ENCODE measurements at regions not wholly inside any gene's neighbourhood (a gene's known extent, or its start where the extent isn't known, plus 50 kb on each side); places are given as distances from the start of the nearest gene placed in this dataset.

DNA sequence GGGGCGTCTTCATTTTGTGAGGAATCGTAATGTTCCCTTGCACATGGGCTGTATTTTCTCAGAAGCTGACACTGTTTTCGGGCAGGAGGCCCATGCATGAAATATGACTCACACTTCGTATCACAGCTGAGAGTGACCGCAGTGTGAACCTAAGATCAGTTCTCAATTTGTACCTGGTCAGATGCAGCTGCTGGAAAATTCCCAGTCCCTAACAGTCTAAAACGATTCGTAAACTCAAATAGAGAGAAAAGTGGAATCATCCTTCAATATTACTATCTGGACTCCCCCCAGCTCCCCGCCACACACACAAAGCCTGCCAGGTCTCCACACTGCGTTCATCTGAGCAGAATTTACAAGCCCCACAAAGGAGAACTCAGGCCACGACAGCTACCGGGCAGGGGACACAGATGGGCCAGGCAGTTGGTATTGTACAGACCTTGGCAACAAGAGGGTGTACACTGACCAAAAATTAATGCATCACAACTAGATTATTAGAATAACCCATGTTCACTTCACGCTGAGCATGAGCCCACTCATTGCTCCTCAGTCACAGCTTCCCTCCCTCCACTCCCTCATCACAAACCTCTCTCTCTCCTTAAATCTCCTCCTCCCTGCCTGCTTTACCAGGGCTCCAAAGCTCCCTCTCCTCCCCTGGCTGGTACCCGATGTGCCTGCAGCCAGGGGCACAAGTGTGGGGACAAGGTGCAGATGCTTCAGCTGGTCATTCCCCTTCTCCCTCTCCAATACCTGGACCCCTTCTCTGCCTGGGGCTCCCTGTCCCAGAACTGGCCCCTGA, 488.4 kb downstream of the PREX1 start (continued):
- TF ChIP-seq PAX8 (IDR thresholded peaks at IDR 0.05) (no peak), LARP7 (IDR thresholded peaks at IDR 0.05) (no peak), POU2F2 (IDR thresholded peaks at IDR 0.05; ENCODE audit: borderline replicate concordance, low read depth, low read length) (peak; percentile 75; the same call in 1 of the 3 replicates), RB1 (IDR thresholded peaks at IDR 0.05; ENCODE audit: borderline replicate concordance) (no peak), NR2F1 (conservative IDR thresholded peaks at IDR 0.05) (peak; percentile 78), ZSCAN29 (IDR thresholded peaks at IDR 0.05) (no peak), SRF (IDR thresholded peaks at IDR 0.05; ENCODE audit: low read depth in 2 of 2, low read length in 2 of 2) (no peak), MTA3 (IDR thresholded peaks at IDR 0.05; ENCODE audit: borderline replicate concordance, low read length) (peak; percentile 22; the same call in 1 of the 2 replicates), SMAD1 (IDR thresholded peaks at IDR 0.05; ENCODE audit: low read depth, partially characterized antibody) (no peak), IKZF1 (conservative IDR thresholded peaks at IDR 0.05) (peak; percentile 95), HDAC6 (IDR thresholded peaks at IDR 0.05; ENCODE audit: unreplicated experiment) (no peak), BMI1 (IDR thresholded peaks at IDR 0.05; ENCODE audit: borderline replicate concordance) (peak; percentile 67; the same call in 1 of the 2 replicates), STAT1 (conservative IDR thresholded peaks at IDR 0.05) (no peak), NR2C1 (IDR thresholded peaks at IDR 0.05) (no peak), PML (IDR thresholded peaks at IDR 0.05; ENCODE audit: low read length) (peak; percentile 74; the same call in 1 of the 2 replicates), GATAD2B (conservative IDR thresholded peaks at IDR 0.05; ENCODE audit: low read depth) (no peak; the same call in none of the 2 replicates)
- TF ChIP-seq, protein P1, sequence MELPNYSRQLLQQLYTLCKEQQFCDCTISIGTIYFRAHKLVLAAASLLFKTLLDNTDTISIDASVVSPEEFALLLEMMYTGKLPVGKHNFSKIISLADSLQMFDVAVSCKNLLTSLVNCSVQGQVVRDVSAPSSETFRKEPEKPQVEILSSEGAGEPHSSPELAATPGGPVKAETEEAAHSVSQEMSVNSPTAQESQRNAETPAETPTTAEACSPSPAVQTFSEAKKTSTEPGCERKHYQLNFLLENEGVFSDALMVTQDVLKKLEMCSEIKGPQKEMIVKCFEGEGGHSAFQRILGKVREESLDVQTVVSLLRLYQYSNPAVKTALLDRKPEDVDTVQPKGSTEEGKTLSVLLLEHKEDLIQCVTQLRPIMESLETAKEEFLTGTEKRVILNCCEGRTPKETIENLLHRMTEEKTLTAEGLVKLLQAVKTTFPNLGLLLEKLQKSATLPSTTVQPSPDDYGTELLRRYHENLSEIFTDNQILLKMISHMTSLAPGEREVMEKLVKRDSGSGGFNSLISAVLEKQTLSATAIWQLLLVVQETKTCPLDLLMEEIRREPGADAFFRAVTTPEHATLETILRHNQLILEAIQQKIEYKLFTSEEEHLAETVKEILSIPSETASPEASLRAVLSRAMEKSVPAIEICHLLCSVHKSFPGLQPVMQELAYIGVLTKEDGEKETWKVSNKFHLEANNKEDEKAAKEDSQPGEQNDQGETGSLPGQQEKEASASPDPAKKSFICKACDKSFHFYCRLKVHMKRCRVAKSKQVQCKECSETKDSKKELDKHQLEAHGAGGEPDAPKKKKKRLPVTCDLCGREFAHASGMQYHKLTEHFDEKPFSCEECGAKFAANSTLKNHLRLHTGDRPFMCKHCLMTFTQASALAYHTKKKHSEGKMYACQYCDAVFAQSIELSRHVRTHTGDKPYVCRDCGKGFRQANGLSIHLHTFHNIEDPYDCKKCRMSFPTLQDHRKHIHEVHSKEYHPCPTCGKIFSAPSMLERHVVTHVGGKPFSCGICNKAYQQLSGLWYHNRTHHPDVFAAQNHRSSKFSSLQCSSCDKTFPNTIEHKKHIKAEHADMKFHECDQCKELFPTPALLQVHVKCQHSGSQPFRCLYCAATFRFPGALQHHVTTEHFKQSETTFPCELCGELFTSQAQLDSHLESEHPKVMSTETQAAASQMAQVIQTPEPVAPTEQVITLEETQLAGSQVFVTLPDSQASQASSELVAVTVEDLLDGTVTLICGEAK (IDR thresholded peaks at IDR 0.05; ENCODE audit: borderline replicate concordance) = no peak
- TF ChIP-seq, protein P2, sequence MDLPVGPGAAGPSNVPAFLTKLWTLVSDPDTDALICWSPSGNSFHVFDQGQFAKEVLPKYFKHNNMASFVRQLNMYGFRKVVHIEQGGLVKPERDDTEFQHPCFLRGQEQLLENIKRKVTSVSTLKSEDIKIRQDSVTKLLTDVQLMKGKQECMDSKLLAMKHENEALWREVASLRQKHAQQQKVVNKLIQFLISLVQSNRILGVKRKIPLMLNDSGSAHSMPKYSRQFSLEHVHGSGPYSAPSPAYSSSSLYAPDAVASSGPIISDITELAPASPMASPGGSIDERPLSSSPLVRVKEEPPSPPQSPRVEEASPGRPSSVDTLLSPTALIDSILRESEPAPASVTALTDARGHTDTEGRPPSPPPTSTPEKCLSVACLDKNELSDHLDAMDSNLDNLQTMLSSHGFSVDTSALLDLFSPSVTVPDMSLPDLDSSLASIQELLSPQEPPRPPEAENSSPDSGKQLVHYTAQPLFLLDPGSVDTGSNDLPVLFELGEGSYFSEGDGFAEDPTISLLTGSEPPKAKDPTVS (IDR thresholded peaks at IDR 0.05; ENCODE audit: low read depth, low read length) = no peak
- TF ChIP-seq, protein P3, sequence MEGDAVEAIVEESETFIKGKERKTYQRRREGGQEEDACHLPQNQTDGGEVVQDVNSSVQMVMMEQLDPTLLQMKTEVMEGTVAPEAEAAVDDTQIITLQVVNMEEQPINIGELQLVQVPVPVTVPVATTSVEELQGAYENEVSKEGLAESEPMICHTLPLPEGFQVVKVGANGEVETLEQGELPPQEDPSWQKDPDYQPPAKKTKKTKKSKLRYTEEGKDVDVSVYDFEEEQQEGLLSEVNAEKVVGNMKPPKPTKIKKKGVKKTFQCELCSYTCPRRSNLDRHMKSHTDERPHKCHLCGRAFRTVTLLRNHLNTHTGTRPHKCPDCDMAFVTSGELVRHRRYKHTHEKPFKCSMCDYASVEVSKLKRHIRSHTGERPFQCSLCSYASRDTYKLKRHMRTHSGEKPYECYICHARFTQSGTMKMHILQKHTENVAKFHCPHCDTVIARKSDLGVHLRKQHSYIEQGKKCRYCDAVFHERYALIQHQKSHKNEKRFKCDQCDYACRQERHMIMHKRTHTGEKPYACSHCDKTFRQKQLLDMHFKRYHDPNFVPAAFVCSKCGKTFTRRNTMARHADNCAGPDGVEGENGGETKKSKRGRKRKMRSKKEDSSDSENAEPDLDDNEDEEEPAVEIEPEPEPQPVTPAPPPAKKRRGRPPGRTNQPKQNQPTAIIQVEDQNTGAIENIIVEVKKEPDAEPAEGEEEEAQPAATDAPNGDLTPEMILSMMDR (IDR thresholded peaks at IDR 0.05 in 2 of 3, conservative IDR thresholded peaks at IDR 0.05 in 1 of 3; ENCODE audit: control insufficient read depth in 2 of 3, extremely low read depth in 1 of 3, insufficient read depth in 1 of 3, low read depth in 3 of 3, low read length in 3 of 3) = no peak
- TF ChIP-seq, protein P4, sequence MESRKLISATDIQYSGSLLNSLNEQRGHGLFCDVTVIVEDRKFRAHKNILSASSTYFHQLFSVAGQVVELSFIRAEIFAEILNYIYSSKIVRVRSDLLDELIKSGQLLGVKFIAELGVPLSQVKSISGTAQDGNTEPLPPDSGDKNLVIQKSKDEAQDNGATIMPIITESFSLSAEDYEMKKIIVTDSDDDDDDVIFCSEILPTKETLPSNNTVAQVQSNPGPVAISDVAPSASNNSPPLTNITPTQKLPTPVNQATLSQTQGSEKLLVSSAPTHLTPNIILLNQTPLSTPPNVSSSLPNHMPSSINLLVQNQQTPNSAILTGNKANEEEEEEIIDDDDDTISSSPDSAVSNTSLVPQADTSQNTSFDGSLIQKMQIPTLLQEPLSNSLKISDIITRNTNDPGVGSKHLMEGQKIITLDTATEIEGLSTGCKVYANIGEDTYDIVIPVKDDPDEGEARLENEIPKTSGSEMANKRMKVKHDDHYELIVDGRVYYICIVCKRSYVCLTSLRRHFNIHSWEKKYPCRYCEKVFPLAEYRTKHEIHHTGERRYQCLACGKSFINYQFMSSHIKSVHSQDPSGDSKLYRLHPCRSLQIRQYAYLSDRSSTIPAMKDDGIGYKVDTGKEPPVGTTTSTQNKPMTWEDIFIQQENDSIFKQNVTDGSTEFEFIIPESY (IDR thresholded peaks at IDR 0.05) = no peak
